Stomach (tissue), 4 donors: ENCODE measurements at regions not wholly inside any gene's neighbourhood (a gene's known extent, or its start where the extent isn't known, plus 50 kb on each side); places are given as distances from the start of the nearest gene placed in this dataset.

Experiments used
- EP300 ChIP-seq: sonication (generic); formaldehyde crosslinking; IDR thresholded peaks from one replicate; pipeline ENCODE4 v1.6.1; 2017; ENCODE audit warnings: antibody characterized with exemption
- POLR2A ChIP-seq, 4 donors: fragments of 450-650 bp; IDR thresholded peaks; one replicate each; pipeline ENCODE4 v1.6.1; 2016; ENCODE audit warnings: antibody characterized with exemption in 4 of 4, control low read depth in 2 of 4, mild to moderate bottlenecking in 1 of 4, moderate library complexity in 1 of 4
- TF ChIP-seq, protein P1 (sequence below), 7 experiments: fragments of 450-650 bp in 4 of 7; fragments of 200-600 bp in 3 of 7; sonication (generic) in 3 of 7; IDR thresholded peaks; one replicate each; pipeline ENCODE4 v1.5.1; 2016 to 2019; ENCODE audit warnings: antibody characterized with exemption in 7 of 7, control low read depth in 2 of 7, mild to moderate bottlenecking in 1 of 7

DNA sequence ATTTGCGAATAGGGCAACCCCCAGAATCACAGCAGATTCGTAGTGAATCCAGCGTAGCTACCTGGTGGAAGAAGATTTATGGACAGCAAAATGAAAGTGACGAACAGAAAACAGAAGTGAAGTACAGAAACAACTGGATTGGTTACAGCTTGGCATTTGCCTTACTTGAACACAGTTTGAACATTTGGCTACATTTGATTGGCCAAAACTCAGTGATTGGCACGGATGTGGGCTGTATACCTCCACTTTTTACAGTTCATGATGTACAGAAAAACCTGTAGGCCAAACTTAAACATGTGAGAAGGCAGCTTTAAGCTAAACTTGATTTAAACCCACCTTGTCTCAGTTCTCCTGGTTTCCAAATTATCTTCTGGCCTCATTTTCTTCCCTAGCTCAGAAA lies 49.9 kb upstream of the AMN1 start:
- TF ChIP-seq POLR2A (IDR thresholded peaks at IDR 0.05) (no peak), EP300 (no peak)
- TF ChIP-seq, protein P1, sequence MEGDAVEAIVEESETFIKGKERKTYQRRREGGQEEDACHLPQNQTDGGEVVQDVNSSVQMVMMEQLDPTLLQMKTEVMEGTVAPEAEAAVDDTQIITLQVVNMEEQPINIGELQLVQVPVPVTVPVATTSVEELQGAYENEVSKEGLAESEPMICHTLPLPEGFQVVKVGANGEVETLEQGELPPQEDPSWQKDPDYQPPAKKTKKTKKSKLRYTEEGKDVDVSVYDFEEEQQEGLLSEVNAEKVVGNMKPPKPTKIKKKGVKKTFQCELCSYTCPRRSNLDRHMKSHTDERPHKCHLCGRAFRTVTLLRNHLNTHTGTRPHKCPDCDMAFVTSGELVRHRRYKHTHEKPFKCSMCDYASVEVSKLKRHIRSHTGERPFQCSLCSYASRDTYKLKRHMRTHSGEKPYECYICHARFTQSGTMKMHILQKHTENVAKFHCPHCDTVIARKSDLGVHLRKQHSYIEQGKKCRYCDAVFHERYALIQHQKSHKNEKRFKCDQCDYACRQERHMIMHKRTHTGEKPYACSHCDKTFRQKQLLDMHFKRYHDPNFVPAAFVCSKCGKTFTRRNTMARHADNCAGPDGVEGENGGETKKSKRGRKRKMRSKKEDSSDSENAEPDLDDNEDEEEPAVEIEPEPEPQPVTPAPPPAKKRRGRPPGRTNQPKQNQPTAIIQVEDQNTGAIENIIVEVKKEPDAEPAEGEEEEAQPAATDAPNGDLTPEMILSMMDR (IDR thresholded peaks at IDR 0.05), result no peak
